ENCODE measurements at regions not wholly inside any gene's neighbourhood (a gene's known extent, or its start where the extent isn't known, plus 50 kb on each side); places are given as distances from the start of the nearest gene placed in this dataset.
A peak's percentile ranks its signal among the peaks of the same experiment; 100 is the strongest.

DNA sequence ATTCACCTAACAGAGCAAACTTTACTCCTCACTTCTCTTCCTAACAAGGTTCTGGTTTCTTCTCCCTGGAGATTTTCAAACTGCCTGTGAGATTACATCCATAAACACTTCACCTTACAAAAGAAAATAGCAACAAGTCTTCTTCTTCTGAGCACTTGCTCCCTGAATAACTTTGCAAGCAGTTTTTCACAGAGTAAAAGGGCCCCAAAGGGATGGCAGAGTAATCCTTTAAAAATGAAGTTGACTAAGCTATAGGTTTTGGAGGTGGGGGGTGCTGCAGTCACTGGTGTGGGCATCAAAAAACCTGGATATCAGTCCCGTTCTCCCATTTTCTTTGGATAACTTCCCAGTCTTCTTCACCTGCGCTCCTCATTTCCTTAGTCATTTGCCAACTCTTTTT lies 484.9 kb downstream of the MIAT start:
- no peak for DNase-seq (ENCODE audit: low read depth)

DNA sequence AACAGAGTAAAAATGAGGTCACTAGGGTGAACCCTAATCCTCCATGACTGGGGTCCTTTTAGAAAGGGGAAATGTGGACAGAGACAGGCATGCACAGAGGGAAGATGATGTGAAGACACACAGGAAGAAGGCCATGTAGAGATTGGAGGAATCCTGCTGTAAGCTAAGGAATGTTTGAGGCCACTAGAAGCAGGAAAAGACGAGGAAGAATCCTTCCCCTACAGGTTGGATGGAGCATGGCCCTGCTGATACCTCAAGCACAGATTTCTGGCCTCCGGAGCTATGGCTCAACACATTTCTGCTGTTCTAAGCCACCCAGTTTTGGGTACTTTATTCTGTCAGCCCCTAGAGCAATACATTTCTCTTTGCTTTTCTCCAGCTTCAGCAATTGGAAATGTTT lies 486.9 kb downstream of the MIAT start:
- no peak for DNase-seq (ENCODE audit: low read depth)

DNA sequence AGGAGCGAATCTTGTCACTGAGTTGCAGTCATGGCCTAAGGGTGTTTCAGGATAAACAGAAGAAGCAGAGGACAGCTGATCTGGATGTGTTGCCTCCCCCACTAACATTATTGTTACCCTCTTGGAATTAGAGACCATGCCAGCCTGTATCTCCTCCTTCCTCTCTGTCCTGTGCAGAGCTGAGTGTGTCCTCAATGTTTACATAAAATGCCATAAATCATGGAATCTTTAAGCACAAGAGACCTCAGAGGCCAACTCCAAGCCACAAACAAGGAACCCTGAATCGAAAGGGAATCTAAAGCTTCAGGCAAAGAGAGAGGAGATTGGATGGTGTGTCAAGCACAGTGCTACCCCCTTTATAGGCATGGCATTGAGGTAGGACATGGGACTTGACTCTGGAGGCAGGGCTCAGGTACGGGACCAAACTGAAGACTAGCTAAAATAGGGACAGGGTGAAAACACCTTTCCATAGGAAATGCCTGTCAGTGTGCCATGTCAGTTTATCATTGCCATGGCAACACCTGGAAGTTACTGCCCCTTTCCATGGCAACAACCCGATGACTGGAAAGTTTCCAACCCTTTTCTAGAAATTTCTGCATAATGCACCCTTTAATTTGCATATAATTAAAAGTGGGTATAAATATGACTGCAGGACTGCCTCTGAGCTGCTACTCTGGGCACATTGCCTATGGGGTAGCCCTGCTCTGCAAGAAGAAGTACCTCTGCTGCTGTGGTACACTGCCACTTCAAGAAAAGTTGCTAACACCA lies 489.7 kb downstream of the MIAT start:
- no peak for DNase-seq (ENCODE audit: low read depth)

DNA sequence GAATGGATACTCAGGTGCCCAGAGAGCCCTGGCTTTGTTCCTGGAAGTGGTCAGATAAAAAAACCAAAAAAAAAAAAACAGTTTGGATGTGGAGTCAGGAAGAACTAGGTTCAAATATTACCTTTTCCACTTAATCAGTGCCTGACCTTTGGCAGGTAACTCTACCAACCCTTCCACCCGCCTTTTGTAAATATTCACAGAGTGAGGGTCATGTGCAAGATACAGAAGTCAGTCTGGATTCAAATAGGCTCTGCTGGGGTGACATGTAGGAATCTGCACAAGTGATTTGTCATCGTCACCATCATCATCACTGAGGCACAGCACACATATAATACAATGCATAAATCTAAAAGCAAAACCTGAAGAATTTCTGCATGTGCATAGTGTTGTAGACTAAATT lies 490.7 kb downstream of the MIAT start:
- no peak for DNase-seq (ENCODE audit: low read depth)

DNA sequence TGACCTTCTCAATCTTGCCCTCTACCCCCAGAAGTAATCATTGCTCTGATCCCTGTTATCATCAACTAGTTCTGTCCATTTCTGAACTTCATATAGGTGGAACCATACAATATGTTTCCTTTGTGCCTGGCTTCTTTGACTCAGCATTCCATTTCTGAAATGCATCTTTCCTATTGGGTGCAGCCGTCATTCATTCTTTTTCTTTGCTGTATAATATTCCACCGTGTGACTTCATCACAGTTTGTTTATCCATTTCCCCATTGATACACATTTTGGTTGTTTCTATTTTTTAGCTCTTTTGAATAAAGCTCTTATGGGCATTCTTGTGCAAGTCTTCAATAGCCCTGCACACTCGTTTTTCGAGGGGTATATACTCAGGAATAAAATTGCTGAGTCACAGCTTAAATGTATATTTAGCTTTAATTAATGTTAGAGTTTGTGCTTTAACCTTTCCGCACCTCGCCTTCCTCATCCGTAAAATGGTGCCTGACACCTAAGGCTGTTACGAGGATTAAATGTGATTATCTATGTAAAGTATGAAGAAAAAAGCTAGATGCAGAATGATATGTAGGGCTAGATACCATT lies 491.6 kb downstream of the MIAT start:
- no peak for DNase-seq (ENCODE audit: low read depth)

DNA sequence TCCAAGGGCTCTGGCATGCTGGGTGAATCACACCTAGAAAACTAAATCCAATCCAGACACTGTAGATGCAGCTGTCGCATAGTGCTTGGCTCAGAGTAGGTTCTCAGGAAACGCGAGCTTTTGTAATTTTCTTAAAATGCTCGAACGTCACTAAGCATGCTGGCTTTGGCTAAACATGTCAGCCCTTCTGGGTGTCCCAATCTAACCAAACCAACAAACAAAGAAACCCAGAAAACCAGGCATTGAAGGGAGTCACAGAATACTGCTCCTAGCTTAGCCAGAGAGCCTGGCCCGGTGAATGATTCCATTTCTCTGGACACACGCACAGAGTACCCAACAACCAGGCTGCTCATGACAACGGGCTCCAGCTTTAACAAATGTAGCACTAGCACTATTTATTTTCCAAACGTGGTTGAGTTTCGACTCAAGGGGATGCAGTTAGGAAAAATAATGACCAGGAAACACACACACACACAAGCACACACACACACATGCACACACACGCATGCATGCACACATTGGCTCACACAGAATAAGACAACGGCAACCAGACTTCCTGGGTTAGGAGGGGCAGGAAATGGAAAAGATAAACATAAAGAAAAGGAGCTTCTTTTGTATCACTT lies 492.6 kb downstream of the MIAT start:
- no peak for DNase-seq (ENCODE audit: low read depth)

DNA sequence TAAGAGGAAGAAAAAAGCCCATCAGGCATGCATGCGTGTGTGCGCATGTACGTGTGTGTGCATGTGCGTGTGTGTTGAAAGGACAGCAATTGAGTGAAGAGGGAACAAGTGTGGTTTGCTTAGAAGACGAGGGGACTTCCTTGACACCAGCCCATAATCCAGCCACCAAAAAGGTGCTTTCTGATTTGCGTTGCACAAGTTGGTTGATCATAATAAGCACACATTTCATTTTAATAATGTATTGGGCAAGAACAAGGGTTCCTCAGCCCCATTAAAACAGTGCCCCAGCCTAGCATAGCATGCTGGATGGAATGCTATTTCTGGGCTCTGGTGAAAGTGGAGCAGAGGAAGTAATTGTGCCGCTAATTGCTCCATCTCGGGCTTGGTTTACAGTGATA lies 493.2 kb downstream of the MIAT start:
- DNase-seq (ENCODE audit: low read depth): no peak

DNA sequence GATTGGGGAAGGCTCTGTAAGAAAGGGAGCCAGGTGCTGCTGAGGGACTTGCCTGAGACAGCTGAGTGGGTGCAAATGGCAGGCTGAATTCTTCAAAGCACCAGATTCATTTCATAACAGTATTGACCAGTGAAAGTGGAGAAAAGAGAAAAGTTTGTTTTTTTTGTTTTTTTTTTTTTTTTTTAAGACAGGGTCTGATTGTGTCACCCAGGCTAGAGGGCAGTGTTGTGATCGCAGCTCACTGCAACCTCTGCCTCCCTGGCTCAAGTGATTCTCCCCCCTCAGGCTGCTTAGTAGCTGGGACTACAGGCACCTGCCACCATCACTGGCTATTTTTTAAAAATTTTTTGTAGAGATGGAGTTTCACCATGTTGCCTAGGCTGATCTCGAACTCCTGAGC lies 494.0 kb downstream of the MIAT start:
- no peak for DNase-seq (ENCODE audit: low read depth)

DNA sequence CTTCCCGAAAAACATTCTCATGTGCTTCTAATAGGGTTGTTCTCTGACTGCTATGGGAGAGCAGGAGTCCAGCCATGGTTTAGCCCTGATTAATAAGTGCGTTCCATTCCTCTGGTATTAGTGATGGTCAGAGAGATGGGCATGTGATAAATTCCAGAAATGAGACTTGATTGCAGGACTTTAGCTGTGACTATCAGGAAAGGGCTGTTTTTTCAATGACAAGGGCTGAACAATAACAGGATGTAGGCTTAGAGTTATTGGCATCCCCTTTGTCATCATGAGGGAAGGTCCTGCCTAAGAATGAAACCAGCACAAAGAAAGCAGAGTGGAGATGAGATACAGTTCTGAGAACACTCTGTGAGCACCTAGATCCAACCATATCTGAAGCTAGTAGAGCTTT lies 494.6 kb downstream of the MIAT start:
- no peak for DNase-seq (ENCODE audit: low read depth)

DNA sequence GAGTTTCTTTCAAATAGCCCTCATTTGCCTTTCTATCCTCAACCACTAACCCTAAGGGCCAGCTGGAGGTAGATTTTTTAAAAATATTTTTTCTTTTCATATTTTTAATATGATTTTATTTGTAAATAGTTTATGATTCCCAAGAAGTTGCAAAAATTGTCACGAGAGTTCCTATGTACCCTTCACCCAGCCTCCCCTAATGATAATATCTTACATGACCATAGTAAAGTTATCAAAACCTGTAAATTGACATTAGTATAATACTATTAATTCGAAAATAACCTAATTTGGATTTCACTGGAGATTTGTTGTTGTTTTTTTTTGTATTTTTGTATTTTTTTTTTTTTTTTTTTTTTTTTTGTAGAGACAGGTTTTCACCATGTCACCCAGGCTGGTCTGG lies 495.5 kb downstream of the MIAT start:
- no peak for DNase-seq (ENCODE audit: low read depth)

DNA sequence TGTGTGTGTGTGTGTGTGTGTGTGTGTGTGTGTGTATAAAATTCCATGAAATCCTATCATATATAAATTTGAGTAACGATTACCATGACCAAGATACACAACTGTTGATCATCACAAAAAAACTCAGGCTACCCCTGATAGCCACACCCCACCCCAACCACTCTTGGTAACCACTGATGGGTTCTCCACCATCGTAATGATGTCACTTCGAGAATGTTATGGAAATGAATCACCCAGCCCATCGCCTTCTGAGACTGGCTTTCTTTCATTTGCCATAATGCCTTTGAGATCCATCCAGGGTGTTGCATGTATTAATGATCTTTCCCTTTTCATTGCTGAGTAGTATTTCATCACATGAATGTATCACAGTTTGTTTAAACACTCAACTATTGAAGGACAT lies 496.0 kb downstream of the MIAT start:
- DNase-seq (ENCODE audit: low read depth): no peak

DNA sequence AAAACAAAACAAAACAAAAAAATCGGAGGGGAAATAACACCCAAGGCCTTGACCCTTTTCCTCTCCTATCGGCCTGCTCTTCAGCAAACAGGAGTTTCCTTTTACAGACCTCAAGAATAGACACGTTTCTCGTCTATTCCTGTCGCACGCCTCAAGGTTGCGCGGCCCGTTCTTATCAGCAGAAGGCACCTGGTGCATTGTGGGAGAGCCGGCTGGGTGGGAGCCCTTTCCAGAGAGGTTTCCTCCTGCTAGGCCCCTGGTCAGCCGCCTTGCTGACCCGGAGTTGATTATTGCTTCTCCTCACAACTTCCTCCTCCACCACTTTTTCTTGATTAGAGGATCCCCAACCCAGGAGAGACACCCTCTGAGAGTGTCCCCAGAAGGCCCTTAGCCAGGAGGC lies 497.3 kb downstream of the MIAT start:
- no peak for DNase-seq (ENCODE audit: low read depth)

DNA sequence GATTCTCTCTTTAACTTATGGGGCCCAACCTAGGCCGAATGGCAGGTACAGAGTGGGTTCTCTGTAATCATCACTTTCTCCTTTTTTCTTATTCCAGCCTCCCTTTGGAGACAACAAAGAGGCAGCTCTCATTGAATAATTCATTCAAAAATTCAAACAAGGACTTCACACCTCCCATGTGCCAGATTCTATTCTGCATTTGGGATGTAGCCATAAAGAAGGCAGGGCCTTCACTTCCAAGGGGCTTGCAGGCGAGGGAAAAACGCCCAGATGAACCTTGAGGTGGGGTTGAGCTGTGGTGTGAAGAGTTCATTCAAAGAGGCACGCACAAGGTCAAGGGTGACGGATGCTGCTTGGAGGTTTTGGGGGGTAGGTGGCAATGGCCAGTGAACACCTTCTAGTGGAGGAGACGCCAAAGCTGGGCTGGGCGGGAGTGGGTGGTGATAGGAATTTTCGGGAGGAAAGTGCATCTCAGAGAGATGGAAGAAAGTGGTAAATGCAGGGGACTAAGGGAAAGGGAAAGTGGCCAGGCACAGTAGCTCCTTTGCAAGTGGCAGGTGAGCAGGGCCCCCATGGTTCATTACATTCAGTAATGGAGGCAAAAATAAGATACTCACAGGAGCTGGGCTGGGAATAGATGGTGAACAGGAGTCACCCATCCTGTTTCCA lies 499.6 kb downstream of the MIAT start:
- DNase-seq (ENCODE audit: low read depth): no peak

DNA sequence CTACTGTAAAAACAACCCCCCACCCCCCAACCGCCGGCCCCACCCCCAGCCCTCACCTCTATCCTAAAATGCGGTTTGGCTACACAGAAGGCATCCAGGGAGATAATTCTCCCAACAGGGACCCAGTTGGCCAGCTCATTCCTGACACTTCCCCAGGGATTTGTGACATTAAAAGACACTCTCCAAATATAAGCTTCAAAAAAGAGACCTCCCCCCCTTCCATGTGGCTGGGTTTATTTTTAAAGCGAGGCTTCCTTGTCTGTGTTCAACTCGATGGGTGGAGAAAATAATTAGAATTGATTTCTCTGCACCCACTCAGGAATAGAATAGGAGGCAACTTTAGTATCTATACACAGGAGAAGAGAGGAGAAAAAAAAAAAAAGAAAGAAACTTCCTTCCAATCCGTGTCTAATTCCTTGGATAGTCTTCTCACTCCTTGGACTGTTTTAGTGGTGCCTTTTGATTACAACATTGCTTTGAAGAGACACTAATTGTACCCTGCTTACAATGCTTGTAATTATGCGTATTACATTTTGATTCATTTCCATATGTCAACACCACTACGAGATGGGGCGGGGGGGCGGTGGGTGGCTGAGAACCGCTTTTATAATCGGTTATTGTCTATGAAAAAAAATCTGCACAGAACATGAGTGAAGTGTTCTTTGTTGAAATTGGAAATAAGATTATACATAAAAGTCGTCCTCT lies 500.4 kb downstream of the MIAT start:
- no peak for DNase-seq (ENCODE audit: low read depth)

DNA sequence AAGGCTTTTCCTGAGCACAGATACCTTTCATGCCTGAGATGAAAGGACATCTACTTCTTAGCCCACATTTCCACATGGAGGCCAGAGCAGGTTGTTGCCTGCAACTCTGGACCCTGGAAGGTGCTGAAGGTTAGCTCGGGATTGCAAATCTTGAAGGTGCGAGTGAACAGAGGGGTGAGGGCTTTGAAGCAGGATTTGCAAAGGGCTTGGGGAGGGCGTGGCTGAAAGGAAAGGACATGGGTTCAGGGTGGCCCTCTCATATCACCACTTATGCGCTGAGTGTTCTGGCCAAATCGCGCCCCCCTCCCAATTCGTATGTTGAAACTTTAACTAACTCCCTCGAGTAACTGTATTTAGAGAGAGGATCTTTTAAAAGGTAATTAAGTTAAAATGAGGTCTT lies 501.6 kb downstream of the MIAT start:
- DNase-seq (ENCODE audit: low read depth): no peak

DNA sequence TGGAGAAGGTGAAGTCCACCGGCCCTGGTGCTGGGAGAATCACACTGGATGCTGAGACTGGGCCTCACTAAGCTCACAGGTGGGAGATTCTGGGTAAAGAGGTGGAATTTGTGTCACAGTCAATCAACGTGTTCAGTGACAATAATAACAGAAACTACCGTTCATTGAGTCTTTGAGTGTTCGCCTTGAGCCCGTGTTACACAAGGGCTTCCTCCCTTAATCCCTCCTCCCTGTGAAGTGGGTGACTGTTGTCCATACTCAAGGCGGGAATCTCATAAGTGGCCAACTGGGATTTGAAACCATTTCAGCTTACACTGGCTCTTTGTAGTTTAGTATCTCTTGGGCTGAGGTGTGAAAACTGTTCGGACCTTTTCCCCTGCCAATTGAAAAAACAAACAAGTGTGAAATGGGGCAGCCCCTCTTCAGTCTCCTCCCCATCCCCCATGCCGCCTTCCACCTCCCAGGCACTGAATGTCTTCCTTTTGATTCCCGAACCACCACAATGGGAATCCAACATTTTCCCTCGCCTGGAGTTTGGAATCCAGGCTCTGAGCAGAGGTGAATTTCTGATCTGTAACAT lies 502.4 kb downstream of the MIAT start:
- no peak for DNase-seq (ENCODE audit: low read depth)

DNA sequence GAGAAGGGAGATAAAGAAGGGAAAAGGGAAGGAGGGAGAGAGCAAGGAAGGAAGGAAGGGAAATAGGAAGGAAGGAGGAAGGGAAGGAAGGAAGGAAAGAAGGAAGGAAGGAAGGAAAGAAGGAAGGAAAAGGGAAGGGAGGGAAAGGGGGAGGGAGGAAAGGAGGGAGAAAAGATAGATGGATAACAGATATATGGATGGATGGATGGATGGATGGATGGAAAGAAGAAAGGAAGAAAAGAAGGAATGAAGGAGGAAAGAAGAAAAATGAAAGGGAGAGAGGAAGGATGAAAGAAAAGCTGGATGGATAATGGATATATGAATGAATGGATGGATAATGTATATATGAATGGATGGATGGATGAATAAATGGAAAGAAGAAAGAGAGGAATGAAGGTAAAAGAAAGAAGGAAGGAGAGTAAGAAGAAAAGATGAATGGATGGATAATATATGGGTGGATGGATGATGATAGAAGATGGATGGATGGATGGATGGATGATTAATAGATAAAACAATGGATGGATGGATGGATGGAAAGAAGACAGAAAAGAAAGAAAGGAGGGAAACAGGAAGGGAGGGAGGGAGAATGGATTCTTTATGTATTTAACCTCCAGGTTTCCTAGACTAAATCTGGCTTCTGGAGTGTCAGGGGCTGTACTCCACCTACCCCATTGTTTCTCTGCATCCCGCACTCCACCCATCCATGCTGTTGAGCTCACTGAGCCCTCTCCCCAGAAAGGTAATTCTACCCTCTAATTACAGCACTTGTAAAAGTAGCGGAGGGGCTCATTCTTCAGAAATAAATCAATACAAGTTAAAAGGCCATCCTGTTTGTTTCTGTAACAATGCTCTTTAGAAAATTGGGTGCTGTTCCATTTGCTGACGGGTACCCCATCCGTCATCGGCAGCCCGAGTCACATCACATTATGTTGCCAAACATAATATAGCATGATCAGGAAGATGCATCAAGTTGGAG lies 506.1 kb downstream of the MIAT start:
- DNase-seq (ENCODE audit: low read depth): no peak

DNA sequence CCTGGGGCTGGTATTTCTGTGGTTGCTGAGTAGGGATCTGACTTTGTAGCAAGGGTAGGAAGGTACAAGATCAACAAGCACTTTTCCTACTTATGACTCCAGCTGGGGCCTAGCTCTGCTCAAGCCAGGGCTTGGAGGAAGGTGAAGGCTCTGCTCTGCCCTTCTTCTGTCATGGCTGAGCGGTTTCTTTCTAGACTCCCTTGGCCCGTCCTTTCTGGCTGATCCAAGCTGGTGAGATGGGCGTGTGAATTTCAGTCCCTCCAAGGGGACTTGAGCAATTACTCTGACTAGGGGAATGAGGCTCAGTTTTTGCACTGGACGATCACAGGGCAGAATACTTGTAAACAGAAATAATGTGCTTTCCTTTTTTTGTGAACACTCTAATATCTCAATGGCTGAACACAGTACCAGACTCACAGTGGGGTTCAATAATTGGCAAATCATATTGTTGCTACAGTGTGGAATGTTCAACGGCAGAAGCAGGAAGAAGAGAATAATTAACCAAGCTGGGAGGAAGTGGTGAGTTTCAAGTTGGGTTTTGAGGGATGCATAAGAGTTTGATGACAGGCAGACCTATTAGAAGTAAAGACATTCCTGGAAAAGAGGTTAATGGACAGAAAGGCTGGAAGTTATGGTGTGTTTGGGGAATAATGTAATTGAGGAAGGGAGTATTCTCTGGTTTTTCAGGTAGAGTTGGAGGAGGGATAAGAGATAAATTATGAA lies 507.6 kb downstream of the MIAT start:
- DNase-seq (ENCODE audit: low read depth): no peak

DNA sequence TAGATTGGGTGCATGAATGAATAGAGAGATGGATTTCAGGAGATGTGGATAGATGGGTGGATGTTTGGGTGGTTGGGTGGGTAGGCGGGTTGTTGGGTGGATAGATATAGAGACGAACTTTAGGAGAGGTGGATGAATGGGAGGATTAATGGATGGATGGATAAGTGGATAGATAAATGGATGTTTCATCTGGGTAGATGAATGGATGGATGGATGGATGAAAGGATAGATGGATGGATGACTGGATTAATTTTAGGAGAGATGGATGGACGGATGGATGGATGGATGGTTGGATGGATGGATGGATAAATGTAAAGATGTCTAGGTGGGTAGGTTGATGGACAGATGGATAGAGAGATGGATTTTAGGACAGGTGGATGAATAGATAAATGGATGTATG lies 511.3 kb downstream of the MIAT start:
- DNase-seq (ENCODE audit: low read depth): no peak

DNA sequence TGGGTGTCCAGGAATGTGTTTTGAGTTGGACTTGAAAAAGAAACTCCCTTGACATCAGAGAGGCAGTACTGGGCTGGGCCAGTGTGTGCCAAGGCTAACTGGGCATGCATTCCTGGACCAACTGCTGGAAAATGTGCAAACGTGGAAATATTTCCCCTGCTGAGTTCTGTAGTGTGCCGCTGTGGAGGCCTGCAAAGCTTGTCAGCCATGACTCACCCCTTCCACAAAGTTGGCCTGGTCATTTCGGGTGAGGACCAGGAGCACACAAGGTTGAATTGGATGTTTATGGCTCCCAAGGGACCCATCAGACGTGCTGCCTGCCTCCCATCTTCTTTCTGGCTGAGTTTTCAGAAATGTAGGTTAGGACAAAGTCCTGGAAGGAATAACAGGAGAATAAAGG lies 513.1 kb downstream of the MIAT start:
- DNase-seq (ENCODE audit: low read depth): peak; percentile 83

Measured in Daoy (cell line).